ENCODE measurements at regions not wholly inside any gene's neighbourhood (a gene's known extent, or its start where the extent isn't known, plus 50 kb on each side); places are given as distances from the start of the nearest gene placed in this dataset.

DNA sequence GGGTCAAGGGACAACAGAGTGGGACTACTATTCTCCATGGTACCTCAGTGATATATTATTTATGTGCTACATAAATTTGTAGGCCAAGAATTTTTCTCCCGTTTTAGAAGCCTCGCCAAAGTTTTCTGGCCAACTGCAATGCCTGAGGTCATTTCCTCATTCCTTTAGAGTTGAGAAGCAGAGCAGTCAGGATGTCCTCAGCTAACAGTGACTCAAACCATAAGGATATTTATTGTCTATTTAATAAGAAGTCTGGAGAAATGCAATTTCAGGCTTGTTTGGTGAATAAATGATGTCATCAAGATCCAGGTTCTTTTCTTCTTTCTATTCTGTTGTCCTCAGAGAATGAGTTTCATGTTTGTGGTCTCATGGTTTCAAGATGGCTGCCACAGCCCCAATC, 91.0 kb downstream of the ADCYAP1 start:
- H3K36me3 Mint-ChIP-seq, result no peaks in the 10 kb centered on the region
- TF ChIP-seq, protein P1, sequence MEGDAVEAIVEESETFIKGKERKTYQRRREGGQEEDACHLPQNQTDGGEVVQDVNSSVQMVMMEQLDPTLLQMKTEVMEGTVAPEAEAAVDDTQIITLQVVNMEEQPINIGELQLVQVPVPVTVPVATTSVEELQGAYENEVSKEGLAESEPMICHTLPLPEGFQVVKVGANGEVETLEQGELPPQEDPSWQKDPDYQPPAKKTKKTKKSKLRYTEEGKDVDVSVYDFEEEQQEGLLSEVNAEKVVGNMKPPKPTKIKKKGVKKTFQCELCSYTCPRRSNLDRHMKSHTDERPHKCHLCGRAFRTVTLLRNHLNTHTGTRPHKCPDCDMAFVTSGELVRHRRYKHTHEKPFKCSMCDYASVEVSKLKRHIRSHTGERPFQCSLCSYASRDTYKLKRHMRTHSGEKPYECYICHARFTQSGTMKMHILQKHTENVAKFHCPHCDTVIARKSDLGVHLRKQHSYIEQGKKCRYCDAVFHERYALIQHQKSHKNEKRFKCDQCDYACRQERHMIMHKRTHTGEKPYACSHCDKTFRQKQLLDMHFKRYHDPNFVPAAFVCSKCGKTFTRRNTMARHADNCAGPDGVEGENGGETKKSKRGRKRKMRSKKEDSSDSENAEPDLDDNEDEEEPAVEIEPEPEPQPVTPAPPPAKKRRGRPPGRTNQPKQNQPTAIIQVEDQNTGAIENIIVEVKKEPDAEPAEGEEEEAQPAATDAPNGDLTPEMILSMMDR (conservative IDR thresholded peaks at IDR 0.05), result no peak
- no peak overlapping the region for H3K4me3 Mint-ChIP-seq

DNA sequence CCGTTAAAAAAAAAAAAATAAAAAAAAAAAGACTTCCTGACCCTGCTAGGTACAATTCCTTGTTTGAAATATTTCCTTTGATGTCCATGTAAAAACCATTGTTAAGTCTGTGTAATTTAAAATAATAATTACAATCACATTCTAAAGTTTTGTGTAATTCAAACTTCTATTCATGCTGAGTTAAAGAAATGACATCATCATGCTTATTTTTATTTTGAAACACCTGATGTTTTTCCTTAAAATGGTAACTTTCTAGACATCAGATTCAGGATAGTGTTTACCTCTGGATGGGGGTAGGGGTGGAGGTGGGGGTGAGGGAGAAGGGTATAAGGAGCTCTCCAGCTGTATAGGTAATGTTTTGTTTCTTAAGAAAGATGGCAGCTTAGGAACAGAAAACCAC, 92.8 kb downstream of the ADCYAP1 start:
- Mint-ChIP-seq H3K9me3 (no peaks in the 10 kb centered on the region), H3K27ac (no peak overlapping the region), H3K4me3 (no peak overlapping the region), H3K27me3 (no peaks in the 10 kb centered on the region), H3K36me3 (no peaks in the 10 kb centered on the region), H3K4me1 (ENCODE audit: unreplicated experiment) (no peaks in the 10 kb centered on the region)
- TF ChIP-seq, protein P1 (conservative IDR thresholded peaks at IDR 0.05), result no peak
- no peak for DNase-seq (ENCODE audit: extremely low spot score, unreplicated experiment)

More for the DNA sequence above, 91.0 kb downstream of the ADCYAP1 start:
- H3K9me3 Mint-ChIP-seq, result no peaks in the 10 kb centered on the region
- H3K27me3 Mint-ChIP-seq, result no peaks in the 10 kb centered on the region
- no peak overlapping the region for H3K27ac Mint-ChIP-seq
- DNase-seq (ENCODE audit: extremely low spot score, unreplicated experiment), result no peak
- H3K4me1 Mint-ChIP-seq (ENCODE audit: unreplicated experiment), result no peaks in the 10 kb centered on the region

DNA sequence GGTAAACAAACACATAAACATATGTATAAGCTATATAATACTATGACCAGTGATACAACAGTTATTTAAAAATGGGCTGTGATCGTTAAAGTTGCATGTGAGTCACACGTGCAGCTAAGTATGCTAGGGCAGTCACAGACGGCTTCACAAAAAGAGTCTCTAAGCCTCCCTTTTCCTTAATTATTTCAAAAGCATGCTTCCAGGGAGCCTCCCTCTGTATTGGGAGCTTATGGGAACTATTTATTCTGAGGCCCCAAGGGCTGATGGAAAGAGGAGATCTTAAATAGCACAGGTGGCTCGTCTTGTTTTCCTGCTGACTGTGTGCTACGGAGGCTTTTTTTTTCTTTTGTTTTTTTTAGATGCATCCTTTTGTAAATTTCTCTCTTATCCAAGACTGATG, 94.3 kb downstream of the ADCYAP1 start:
- Mint-ChIP-seq H3K27ac (no peak overlapping the region), H3K27me3 (no peaks in the 10 kb centered on the region), H3K4me1 (ENCODE audit: unreplicated experiment) (no peaks in the 10 kb centered on the region)

DNA sequence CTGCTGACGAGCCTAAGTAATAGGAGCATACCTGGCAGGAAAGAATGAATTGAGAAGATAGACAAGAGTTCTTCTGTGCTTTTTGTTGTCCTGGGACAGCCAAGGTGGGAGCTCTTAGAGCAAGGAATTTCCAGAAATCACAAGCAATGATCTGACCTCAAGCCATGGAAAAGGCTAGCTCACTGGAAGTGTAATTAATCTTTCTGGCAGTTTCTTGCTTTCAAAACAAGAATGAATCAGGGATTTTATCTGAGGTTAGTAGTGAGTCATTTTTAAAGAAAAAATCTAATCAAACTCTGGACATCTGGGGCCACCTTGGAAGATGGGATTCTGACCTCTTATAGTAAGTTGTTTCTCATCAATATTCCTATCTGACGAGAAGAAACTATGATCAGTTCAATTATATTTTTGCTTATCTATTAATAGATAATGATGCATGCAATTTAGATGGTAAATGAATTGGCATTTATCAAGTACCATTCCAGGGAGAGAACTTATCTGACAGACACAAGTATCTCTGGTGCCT, 98.0 kb downstream of the ADCYAP1 start:
- no peaks in the 10 kb centered on the region for H3K36me3 Mint-ChIP-seq
- peaks cover 5% of the 10 kb centered on the region for H3K9me3 Mint-ChIP-seq
- TF ChIP-seq, protein P1 (conservative IDR thresholded peaks at IDR 0.05), result no peak
- no peak overlapping the region for H3K27ac Mint-ChIP-seq
- no peak overlapping the region for H3K4me3 Mint-ChIP-seq
- H3K27me3 Mint-ChIP-seq, result no peaks in the 10 kb centered on the region
- H3K4me1 Mint-ChIP-seq (ENCODE audit: unreplicated experiment), result no peaks in the 10 kb centered on the region
- no peak for DNase-seq (ENCODE audit: extremely low spot score, unreplicated experiment)

More for the DNA sequence above, 94.3 kb downstream of the ADCYAP1 start:
- TF ChIP-seq, protein P1 (conservative IDR thresholded peaks at IDR 0.05), result no peak
- H3K4me3 Mint-ChIP-seq, result no peak overlapping the region
- H3K9me3 Mint-ChIP-seq, result no peaks in the 10 kb centered on the region
- no peaks in the 10 kb centered on the region for H3K36me3 Mint-ChIP-seq
- DNase-seq (ENCODE audit: extremely low spot score, unreplicated experiment), result no peak

DNA sequence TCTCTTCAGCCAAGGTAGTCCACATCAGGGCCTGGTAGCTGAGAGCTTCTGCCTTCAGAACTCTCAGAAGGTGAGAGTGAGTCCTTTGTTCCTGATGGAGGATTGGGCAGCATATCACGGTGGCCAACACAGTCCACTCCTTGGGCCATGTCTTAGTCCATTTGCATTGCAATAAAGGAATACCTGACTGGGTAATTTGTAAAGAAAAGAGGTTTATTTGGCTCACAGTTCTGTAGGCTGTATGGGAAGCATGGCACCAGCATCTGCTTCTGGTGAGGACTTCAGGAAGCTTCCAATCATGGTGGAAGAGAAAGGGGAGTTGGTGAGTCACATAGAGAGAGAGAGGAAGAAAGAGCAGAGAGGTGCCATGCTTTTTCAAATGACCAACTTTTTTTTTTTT, 98.8 kb downstream of the ADCYAP1 start:
- H3K4me3 Mint-ChIP-seq, result no peak overlapping the region
- no peaks in the 10 kb centered on the region for H3K36me3 Mint-ChIP-seq
- TF ChIP-seq, protein P1 (conservative IDR thresholded peaks at IDR 0.05), result no peak
- no peaks in the 10 kb centered on the region for H3K27me3 Mint-ChIP-seq
- peaks cover 5% of the 10 kb centered on the region for H3K9me3 Mint-ChIP-seq
- H3K27ac Mint-ChIP-seq, result no peak overlapping the region
- no peak for DNase-seq (ENCODE audit: extremely low spot score, unreplicated experiment)
- no peaks in the 10 kb centered on the region for H3K4me1 Mint-ChIP-seq (ENCODE audit: unreplicated experiment)

DNA sequence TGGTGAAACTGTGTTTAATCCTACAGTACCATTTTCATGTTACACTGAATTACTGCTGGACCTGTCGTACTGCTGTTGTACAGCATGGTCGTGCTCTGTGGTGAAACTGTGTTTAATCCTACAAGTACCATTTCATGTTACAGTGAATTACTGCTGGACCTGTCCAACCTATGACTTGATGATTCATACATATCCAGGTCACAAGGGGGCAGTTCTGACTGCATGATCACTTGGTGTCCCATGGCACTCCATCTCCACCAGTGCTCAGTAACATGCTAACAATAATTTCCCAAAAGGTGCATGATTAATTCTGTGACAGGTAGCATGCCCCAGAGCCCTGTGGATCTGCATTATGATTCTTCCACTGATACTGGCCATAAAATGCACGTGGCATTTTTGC, 101.6 kb downstream of the ADCYAP1 start:
- Mint-ChIP-seq H3K27me3 (no peaks in the 10 kb centered on the region), H3K4me3 (no peak overlapping the region), H3K9me3 (peaks cover 5% of the 10 kb centered on the region), H3K36me3 (no peaks in the 10 kb centered on the region), H3K4me1 (ENCODE audit: unreplicated experiment) (peaks cover 9% of the 10 kb centered on the region), H3K27ac (no peak overlapping the region)
- TF ChIP-seq, protein P1 (conservative IDR thresholded peaks at IDR 0.05), result no peak
- DNase-seq (ENCODE audit: extremely low spot score, unreplicated experiment), result no peak
